ENCODE measurements at regions not wholly inside any gene's neighbourhood (a gene's known extent, or its start where the extent isn't known, plus 50 kb on each side); places are given as distances from the start of the nearest gene placed in this dataset.

- TF ChIP-seq CTCF (IDR thresholded peaks at IDR 0.05) = no peak
- no peak for TF ChIP-seq EP300 (IDR thresholded peaks at IDR 0.05)
- no peak for TF ChIP-seq POLR2A (IDR thresholded peaks at IDR 0.05)
These were observed 57.1 kb upstream of the MLN start for GRCh38 chr6:33860706-33861474.

All from tibial nerve (tissue), 4 donors.